GM19468 (cell line): ENCODE measurements at regions not wholly inside any gene's neighbourhood (a gene's known extent, or its start where the extent isn't known, plus 50 kb on each side); places are given as distances from the start of the nearest gene placed in this dataset.
A peak's percentile ranks its signal among the peaks of the same experiment; 100 is the strongest.
"Not testable (repeated sequence)": the region's sequence is repeated elsewhere in the genome, so short reads cannot be mapped to it uniquely, and the experiment has no call there.

ENCODE experiments used
- ATAC-seq: cut with Tn5 transposase; IDR thresholded peaks from one replicate; pipeline ENCODE4 v1.9.1; 2021; ENCODE audit warnings: mild to moderate bottlenecking, moderate library complexity, moderate number of reproducible peaks; ENCODE audit not compliant: unreplicated experiment; ENCODE audit errors: extremely low read depth

DNA sequence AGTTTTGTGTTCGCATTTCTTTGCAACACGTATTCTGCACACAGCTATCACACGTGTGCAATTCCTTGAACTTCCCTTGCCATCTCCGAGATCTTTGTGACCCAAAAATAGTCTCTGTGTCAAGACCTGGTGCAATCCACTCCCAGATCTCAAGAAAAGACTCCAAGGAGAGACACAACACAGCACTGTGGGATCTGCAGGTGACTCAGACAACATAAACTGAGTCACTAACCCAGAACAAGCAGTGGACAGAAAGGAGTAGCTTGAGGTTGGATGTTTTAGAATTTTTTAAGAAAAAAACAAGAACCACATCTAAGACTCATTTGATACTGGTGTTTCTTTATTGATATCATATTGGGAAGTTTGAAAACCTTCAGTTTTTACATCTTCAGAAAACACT, 396.9 kb downstream of the AGTPBP1 start:
- ATAC-seq, result no peak

DNA sequence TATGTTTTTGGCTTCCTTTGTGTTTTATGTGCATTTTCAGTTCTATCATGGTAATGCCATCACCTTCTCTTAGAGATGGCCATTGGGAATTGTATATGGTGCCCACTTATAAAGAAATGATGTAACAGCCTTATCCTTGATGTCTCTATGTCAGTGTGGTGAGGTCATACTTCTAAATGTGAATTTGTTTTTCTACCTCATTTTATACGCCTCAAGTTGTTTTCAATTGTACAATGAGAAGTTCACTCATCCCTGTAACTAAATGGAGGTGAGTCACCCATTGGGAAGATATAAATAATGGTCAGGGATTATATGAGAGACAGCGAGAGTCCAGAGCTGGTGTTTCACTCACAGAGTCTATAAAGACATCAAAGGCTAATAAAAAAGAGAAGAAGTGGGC, 402.4 kb downstream of the AGTPBP1 start:
- ATAC-seq, result no peak

DNA sequence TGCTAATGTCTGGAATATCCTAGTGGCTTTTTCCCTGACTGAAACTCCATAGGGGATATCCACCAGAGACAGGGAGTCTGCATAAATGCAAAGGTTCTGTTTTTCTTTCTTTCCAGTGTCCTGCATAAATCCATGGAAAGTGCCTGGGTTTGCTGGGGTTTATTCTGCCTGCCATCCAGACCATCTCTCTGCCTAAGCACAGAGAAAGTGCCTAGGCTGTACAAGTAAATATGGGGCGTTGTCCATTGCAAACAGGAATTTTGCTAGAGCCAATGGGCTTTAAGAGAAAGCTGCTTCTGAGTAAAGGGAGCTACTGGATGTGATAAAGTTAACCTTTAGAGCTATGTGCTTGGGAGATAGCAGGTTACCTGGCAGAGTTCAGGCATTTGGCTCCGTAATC, 407.5 kb downstream of the AGTPBP1 start:
- no peak for ATAC-seq

DNA sequence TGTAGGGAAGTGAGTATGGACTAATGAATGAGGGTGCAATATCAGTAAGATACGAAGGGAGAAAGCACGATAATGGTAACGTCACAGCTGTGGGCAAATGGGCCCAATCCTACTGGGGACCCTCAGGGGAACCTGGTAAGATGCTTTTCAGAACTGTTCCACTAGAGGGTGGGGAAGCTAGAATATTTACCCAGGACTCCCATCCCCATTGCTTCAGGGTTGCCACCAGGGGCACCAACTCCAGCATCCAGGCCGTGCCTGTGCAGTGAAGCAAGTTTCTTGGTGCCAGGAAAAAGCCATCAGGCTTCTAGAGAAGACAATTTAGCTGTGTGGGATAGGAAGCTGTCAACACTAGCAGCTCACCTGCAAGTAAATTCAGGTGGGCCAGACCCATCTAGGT, 409.3 kb downstream of the AGTPBP1 start:
- peak; percentile 52 for ATAC-seq

DNA sequence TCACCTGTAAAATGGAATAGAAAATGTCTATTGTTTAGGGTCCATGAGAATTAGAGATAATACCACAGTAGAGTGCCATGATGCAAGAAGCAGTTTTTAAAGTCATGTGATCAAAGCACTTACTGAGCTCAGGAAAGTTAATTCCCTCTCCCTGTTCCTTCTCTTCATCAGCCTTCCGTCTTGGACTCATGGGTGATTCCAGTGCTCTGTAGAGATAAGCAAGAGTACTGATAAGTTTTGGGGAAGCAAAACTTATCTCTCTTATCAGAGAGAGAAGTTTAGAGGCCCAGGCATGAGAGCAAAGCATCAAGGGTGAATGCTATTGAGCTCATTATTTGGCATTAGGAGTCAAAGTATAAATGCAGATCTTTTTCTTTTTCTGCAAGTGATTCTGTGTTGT, 410.1 kb downstream of the AGTPBP1 start:
- no peak for ATAC-seq

DNA sequence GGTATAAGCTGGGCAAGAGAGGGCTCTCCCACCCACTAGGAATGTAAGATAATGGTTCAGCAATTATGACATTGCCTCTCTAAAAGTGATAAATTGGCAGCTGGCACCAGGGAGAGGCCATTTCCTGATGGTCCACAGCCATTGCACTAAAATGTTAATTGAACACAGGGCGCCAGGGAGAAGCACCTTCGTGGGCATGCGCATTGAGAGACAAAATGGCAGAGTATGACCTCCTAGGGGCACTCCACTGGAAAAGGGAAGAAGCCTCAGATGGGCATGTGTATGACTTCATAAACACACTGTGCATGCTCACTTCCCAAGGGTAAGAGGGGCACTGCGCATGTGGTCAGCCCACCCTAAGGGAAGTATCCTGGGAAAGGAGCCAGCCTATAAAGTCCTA, 419.2 kb downstream of the AGTPBP1 start:
- no peak for ATAC-seq

DNA sequence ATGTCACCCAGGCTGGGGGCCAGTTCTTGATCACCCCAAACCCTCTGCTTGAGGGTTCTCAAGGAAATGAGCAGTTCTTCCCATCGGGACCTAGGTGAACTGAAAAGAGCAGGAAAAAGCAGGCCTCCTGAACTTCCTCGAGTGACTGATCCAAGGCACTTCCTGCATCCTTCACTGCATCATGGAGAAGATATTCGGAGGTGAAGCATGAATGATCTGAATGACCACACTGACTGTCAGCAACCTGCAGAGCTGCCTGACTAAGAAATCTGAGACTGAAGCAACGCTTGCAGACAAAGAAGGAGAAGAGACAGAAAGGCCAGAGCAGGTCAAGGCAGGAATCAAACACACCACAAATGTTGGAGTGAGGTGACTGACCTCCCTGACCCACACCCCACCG, 420.2 kb downstream of the AGTPBP1 start:
- no peak for ATAC-seq

DNA sequence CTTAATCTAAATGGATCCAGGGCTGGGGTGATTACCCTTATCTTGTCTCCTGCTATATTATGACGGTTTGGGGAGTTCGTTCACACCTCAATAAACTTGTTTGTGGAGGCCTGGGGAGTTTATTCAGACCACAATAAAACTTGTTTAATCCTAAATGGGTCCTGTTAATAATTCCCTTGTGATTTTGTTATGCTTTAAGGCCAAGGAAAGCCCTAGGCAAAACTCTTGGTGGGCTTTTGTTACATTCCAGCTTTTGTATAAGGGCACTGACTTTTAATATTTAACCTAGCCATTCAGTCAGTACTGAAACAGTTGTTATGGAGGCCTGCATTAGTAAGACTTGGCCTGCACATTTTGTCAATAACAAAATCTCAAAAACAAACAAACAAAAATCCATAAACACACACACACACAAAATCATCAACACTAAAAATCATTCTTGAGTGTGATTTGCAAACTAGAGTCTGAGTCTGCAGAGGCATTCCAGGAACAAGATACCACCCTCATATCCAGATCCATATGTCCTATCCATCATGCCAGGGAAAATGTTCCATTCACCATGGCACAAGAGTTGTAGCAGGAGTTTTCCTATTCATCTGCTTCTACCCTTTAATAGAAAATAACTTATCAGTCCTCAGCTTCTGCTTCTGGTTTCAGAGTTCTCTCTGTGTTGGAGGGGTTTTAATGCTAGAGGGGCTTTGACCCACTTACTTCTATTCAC, 421.7 kb downstream of the AGTPBP1 start:
- no peak for ATAC-seq

DNA sequence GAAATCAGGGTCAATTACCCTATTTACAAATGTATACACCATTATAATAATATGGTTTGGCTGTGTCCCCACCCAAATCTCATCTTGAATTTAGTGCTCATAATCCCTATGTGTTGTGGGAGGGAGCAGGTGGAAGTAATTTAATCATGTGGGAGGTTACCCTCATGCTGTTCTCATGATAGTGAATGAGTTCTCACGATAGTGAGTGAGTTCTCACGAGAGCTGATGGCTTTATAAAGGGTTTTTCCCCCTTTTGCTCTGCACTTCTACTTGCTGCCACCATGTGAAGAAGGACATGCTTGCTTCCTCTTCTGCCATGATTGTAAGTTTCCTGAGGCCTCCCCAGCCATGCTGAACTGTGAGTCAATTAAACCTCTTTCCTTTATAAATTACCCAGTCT, 426.2 kb downstream of the AGTPBP1 start:
- ATAC-seq, result not testable (repeated sequence)

DNA sequence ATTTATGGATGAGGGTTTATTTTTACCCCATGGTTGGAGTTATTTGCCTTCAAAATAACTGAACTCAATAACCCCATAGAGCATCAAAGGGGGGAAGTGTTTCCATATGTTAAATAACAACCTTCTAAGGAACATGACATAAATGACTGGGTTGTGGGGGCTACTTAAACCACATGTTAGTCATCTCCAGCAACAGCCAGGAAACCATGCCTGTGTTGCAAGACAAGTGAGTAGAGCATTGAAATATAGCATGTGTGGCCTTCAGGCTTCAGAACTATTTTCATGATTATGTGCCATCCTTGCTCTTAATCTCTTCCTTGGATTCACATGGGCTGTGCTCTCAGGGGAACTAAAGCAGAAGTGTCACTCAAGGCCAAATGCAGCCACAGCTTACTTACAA, 431.2 kb downstream of the AGTPBP1 start:
- no peak for ATAC-seq

DNA sequence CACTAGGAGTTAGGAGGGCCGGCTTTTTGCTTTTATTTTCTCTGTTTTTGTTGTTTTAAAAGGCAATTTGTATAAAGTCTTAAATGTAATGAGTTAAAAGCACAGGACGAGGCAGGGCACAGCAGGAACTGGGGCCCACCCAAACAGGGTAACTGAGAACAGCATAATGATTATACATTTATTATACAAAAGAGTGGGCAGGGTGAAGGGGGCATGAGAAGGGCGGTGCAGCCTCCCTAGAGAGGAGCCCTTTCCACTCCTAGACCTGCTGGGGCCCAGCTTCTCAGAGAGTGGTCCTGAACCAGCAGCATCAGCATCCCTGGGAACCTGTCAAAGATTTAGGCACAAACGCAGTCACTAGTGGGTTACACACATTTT, 438.0 kb downstream of the AGTPBP1 start:
- ATAC-seq, result no peak

DNA sequence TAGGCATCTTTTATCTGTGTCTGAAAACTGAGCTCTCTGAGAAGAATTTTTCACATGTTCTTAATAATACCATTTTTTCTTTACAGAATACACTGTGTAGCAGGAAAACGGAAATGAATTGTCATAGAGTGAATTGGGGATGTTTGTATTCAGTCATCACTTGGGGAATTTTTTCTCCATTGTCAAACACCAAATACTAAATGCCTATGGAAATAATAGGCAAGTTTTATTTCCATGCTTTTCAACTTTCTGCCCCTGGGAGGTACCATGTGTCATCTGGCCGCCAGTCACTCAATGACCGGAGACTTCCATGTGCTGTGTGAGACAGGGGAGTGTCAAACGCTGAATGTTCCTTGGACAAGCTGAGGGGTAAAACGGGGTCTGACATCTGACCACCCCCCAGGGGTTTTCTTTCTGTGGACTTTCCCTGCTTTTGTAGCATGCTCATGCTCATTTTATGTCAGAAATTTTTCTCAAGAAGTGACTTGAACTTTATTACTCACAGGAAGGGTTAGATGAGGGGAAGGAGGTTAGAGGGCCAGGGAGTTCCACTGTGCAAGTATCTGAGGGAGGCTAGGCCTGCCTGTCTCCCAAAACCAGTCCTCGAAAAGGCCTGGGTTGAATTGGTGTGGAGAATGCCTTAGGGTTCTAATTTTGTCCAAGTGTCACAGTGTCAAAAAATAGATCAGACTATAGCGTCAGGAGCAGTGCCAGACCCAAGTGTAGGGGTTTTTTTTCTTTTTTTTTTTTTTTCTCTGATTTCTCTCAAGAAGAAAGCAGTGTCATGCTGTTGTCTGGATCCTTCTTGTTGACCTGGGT, 438.6 kb downstream of the AGTPBP1 start:
- ATAC-seq, result no peak

DNA sequence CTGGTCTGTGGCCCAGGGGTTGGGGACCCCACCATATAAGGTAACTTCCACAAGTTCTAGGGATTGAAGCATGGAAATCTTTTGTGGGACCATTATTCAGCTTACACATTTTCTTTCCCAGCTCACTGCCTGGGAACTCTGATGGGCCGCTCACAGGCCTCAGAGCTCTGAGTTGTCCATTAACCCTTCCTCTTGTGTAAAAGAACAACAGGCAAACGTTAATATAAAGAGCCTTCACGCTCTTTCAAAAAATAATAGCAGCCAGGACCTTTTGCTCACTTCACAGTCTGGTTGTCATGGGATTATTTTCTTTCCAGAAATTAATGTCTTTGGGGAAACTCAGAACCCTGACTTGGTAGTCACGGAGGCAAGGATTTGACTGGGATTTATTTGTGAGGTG, 443.3 kb downstream of the AGTPBP1 start:
- ATAC-seq, result no peak

DNA sequence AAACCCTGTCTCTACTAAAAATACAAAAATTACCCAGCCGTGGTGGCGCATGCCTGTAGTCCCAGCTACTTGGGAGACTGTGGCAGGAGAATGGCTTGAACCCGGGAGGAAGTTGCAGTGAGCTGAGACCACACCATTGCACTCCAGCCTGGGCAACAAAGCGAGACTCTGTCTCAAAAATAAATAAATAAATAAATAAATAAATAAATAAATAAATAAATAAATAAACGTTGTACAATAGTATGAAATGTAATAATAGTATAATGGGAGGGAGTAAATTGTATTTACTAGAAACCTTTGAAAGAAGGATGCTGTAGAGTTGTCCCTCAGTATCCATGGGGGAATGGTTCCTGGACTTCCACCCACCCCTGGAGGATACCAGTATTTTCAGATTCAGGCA, 446.5 kb downstream of the AGTPBP1 start:
- not testable (repeated sequence) for ATAC-seq

DNA sequence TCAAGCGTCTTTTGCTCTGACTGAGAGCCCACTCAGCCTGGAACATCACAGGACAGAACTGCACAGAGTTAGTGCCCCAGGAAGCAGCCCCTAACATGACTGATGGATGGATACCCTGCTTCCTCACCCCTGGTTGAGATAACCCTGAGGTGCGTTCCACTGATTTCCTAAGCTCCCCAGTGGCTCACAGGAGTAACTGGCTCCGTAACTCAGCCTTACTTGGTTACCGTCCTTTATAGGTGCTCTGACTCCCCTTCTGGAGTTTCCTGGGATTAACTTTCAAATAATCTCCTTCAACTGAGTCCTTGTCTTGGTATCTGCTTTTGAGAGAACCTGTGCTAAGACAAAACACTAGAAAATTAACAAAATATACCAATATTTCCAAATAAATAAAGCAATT, 449.5 kb downstream of the AGTPBP1 start:
- ATAC-seq, result no peak

DNA sequence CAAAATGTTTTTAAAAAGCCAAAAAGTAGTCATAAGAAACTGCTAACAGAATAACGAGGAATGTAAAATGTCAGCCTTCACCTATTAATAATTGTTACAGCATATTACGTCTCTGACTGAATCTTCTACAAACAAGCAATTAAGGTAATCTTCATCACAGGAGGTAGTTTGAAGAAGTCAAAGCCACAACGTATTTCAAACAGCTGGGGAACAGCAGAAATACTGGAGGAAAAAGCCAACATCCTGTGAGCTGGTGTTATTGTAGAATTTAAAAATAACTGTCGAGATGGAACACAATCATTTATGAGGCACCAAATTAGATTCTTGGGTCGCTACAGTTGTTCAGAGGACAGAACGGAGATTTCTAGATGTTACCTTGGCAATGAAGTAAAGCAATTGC, 450.5 kb downstream of the AGTPBP1 start:
- no peak for ATAC-seq

DNA sequence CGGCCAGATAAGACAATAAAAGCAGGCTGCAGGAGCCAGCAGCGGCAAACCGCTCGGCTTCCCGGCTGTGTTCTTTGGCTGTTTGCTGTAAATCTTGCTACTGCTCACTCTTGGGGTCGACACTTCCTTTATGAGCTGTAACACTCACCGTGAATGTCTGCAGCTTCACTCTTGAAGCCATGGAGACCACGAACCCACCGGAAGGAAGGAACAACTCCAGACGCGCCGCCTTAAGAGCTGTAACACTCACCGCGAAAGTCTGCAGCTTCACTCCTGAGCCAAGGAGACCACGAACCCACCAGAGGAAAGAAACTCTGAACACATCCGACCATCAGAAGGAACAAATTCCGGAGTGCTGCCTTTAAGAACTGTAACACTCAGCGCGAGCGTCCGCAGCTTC, 451.7 kb downstream of the AGTPBP1 start:
- ATAC-seq, result no peak

DNA sequence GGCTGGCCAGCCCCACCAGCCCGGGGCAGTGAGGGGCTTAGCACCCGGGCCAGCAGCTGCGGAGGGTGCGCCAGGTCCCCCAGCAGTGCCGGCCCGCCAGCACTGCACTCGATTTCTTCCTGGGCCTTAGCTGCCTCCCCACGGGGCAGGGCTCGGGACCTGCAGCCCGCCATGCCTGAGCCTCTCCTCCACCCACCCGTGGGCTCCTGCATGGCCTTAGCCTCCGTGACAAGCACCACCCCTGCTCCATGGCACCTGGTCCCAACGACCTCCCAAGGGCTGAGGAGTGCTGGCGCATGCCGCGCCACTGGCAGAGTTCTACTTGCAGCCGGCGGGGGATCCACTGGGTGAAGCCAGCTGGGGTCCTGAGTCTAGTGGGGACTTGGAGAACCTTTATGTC, 452.6 kb downstream of the AGTPBP1 start:
- ATAC-seq, result no peak

DNA sequence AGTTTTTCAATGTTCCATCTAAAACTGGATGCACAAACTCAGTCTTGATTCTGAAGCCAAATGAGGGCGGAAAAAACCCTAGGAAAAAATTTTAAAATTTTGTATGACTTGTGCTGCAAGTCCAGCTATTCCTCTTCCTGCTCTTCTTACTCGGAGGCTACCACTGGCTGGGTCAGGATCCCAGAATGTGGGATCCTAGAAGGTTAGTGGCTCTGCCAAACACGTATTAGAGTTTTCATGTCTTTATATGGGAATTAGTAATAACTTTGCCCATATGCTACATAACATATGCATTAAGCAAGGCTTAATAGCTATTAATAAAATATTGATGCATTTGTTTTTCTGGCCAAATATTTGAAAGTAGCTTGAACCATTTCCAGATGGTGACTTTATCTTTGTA, 458.3 kb downstream of the AGTPBP1 start:
- ATAC-seq, result no peak

DNA sequence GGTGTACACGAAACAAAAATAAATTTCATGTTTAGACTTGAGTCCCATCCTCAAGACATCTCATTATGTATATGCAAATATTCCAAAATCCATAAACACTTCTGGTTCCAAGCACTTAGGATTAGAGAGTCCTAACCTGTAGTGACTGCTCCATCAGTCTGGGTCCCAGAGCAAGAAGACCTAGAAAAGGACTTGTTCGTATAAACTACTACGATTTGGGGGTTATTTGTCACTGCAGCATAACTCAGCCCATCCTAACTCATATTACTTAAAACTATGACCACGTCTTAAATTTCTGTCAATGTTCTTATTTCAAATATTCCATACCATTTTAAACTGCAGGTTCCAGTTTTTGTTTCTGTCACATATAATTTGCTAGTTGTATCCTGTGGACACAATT, 463.0 kb downstream of the AGTPBP1 start:
- ATAC-seq, result no peak

DNA sequence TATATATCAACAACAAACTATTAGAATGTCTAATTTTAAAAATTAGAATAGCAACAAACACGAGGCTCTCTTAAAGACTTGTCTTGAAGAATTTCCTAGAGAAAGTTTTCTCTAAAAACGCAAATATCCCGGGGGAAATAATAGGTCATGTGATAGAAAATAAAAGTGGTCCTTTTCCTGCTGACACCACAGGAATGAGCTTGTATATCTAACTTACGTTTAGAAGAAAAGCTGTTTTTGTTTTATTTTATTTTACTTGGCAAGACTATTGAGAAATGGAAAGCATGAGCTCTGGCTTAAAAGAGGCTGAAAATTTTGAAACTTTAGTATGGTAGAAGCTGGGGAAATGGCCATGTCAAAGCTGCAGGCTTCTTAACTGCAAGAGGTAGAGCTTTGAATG, 465.0 kb downstream of the AGTPBP1 start:
- no peak for ATAC-seq

DNA sequence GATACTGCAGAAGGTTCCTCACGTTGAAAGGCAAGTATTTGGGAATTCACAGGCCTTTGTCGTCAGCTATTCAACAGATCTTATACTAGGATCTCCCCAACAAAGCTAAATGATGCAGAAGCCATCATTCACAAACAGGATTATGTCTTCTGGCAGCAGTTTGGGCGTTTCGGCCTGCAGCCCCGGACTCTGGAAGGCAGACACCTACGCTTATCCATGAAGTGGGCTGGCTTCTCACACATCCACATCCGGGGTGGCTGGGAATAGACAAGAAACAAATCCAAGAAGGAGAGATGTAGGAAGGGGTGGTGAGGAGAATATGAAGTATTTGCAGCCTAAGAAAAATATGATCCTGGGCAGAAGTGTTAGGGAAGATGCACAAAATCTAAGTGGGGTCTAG, 471.9 kb downstream of the AGTPBP1 start:
- no peak for ATAC-seq
